ENCODE measurements at regions not wholly inside any gene's neighbourhood (a gene's known extent, or its start where the extent isn't known, plus 50 kb on each side); places are given as distances from the start of the nearest gene placed in this dataset.
A peak's percentile ranks its signal among the peaks of the same experiment; 100 is the strongest.

DNA sequence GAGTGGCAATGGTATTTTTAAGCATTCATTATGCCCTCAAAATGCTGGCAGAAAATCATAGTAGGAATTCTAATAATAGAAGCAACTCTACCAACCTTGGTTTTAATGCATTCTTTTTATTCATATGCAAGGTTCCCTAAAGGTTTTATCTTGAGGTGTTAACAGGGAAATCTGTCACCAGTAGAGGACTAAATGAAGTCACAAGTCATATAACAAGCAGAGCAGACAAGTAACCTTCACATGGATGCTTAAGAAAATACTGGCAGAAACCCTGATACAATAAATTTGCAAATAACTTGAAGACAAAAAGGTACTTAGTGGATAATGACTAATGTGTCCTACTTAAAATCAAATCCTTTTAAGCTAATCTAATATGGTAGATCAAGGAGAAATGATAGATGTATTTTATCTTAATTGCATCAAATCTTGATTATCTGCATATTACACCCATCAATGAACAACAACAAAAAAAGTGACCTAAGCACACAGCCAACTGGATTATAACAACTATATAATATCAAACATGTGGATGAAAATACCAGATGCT lies 73.3 kb downstream of the RFC3 start:
- DNase-seq: no peak

DNA sequence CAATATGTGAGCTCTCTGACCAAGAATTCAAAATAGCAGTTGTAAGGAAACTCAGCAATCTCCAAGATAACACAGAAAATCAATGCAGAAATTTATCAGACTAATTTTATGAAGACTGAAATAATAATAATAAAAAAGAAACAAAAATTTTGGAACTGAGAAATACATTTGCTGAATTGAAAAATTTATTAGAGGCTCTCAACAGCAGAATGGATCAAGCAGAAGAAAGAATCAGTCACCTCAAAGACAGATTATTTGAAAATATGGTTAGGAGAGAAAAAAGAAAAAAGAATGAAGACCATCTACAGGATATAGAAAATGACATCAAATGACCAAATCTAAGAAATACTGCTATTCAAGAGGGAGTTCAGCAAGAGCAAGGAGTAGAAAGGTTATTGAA lies 75.6 kb downstream of the RFC3 start:
- DNase-seq: no peak

DNA sequence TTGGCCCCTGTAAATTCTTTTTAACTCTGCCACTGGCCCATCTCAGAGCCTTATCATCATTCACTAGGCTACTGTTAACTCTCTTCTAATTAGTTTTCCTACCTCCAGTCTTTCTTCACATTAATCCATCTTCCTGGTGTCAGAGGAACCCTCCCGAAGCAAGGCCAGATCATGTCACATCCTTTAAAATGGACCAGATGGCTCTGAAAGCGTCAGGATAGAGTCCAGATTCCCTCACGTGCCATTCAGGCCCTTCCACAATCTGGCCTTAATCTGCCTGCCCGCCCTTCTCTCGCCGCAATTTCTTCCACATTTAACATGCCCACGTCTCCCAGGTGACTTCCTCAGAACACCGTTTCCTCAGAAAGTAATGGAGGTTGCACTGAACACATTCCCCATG lies 86.5 kb downstream of the RFC3 start:
- no peak for DNase-seq

DNA sequence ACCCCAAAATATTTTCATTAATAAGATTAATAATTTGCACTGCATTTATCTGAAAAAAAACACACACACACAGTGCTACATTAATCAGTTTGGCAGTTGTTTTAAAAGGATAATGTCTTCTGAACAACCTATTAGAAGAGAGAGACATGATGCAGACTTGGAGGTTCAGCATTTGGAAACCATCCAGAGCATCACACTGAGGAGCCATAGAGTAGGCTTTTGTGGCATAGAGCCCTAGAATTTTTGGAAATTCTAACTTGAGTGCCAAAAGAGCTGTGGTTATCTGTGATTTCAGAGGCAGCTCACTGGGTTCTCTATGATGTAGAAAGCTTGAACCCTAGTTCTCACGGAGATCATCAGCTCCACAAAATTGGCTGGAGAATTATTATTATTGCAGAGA lies 90.2 kb downstream of the RFC3 start:
- no peak for DNase-seq

DNA sequence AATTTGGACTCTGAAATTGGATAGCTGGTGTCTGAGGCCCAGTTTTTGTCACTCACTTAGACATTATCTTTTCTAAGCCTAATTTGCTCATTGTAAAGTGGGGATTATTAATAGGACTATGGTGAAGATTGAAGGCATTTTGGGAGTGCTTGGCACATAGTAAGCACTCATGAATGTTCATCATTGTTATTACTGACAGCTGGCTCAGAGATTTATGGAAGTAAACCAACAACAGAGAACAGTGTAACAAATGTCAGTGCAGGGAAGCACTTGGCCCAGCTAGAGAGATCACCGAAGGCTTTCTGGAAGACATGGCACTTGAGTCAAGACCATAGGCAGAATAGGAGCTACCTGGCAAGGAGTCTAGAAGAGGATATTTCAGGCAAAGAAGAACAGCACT lies 92.3 kb downstream of the RFC3 start:
- DNase-seq: no peak

DNA sequence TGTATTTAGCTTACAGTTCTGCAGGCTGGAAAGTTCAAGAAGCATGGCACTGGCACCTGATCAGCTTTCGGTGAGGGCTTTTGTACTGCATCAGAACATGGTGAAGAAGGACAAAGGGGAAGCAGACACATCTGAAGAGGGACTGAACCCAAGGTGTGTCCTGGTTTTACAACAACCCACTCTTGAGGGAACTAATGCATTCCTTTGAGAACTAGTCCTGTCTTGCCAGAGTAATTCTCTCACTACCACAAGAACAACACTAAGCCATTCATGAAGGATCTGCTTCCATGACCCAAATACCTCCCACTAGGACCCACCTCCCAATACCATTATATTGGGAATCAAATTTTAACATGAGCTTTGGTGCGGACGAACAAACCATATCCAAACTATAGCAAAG lies 93.6 kb downstream of the RFC3 start:
- no peak for DNase-seq

DNA sequence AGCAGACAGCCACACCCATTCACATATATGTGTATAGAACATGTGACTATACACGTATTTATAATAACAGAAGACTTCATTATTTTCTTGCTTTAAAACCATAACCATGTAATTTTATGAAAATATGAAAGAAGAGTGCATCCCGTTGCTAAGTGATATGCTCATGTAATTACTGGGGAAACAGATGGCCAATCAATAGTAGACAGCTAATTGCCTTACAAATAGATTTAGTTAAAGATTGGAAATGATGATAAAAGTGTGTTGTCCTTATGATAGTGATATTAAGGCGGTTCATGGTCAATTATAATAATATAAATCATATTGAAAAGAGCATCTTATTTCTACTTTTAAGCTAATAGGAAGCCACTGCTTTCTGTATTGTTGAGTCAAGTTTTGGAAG lies 95.9 kb downstream of the RFC3 start:
- no peak for DNase-seq

DNA sequence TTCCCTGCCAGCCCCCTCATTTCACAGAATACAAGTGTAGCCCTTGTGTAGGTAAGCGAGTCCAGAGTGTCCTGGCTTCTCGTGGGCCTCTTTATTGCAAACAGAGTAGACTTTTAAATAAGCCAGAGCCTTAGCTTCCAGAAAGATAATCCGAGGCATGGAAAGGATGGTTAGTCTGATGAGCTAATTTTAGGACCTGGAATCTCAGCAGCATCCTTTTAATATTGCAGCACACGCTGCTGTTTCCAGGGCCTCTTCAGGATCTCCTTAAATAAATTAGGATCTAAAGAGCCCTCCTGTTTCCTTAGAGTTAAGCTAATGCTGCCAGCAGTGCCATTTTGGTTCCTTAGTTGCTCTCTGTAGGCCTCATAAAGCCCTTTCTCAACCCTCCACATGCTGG lies 99.2 kb downstream of the RFC3 start:
- no peak for DNase-seq

DNA sequence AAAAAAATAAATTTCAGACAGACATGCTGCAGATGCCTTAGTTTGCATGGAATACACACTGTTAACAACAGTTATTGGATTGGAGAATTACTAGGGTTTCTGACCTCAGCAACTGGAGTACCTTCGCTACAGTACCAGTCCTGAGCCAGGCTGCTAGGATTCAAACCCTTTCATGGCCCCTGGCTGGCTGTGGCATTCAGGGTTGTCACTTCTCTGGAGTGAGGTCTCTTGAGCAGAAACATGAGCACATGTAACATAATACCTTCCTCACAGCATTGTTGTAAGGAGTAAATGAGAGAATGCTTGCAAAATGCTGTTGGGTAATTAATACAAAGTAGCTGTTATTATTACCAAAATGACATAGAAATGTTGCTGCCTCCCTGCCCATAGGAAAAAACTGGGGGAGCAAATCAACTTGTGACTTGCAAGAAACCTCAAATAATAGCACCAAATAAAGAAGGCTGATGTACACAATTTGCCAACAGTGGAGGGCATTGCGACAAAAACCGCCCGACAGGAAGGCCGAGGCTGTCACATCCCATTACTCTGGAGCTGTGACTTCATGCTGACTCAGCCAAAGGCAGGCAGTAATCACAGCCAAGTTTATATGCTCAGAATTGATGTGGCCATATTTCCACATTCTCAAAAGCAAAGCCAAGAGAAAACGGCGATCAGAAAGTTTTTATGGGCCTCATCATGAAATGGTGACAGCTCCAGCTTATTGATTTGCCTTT lies 100.4 kb downstream of the RFC3 start:
- DNase-seq: no peak

DNA sequence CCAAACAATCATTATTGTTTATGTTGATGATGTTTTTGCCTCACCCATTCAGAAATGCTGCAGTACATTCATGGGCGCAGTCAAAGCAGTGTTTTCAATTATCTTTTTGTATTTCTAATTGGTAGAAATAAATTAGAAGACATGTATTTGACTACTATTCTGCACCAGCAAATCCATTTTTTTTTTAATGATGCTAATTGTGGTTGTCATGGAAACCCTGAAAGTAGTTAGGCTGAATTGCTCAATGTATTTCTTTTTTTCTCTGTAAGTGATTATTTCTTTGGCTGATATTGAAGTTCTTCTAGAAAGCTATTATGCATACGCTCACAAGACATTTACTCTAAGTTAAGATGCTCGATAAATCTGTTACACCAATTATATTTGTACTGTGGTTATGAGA lies 101.2 kb downstream of the RFC3 start:
- no peak for DNase-seq

DNA sequence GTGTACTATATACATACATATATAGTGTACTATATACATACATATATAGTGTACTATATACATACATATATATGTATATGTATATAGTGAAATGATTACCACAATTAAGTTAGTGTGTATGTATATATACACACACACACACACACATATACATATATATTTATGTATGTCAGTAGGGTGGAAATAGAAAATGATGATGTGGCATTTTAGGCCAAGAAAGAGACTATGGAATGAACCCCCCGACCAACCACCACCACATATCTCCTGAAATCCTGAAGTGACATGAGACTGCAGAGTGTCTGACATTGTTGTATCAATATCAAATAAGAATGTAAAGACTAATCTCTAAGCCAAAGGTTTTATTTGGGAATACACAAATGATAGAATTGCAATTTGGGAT lies 107.6 kb downstream of the RFC3 start:
- DNase-seq: no peak

DNA sequence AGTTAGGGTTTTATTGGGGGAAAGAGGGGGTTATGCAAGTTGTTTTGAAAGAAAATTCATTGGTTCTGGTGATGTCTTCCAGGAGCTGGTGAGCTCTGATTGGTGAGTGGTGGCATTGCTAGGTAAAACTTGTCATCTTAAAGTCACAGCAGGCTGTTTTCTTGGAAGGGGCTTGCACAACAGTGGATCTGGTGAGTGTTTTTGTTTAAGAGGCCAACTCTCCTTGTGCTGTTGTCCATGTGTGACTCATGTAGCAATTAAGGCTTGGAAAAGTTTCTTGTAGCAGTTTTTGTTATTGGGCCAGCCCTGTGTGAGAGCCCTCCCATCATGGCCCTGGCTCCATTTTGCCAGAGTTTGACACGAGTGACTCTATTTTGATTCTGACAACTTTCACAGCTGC lies 109.4 kb downstream of the RFC3 start:
- no peak for DNase-seq

DNA sequence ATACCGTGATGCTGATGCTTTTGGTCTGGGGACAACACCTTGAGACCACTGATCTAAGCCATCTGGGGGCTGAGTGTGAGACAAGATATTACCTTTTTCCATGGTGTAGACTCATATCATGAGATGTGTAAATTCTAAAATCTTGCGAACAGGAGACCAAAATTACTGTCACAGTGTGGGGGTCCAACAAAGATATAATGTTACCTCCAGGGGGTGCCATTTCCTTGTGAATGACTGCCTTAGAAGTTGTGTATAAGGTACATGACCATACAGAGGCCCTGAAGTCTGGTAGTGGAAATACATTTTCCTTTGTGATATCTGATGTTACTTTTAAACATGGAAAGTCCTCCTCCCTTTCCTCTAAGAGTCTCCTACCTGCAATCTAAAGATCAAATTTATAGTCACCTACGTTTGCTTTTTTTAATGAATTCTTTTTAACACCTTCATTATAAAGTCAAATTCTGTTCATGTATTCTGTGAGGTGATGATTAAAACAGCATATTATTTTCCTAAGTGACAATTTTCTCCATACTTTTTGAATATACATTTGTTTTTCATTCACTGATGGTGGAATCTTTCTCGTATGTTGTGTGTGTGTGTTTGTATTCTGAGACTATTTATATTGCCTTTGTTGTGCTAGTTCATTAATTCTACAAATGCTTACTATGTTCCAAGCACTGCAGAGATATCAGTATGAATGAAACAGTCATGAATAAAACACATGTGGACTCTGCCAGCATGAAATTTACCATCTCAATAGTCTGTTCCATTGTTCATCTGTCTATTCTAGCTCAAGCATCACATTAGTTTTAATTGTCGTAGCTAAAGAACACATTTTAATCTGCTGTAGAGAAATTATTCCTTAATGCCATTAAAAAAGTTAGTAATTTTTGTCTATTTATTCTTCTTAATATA lies 113.7 kb downstream of the RFC3 start:
- DNase-seq: peak in 1 of 5 experiments; percentile 19

DNA sequence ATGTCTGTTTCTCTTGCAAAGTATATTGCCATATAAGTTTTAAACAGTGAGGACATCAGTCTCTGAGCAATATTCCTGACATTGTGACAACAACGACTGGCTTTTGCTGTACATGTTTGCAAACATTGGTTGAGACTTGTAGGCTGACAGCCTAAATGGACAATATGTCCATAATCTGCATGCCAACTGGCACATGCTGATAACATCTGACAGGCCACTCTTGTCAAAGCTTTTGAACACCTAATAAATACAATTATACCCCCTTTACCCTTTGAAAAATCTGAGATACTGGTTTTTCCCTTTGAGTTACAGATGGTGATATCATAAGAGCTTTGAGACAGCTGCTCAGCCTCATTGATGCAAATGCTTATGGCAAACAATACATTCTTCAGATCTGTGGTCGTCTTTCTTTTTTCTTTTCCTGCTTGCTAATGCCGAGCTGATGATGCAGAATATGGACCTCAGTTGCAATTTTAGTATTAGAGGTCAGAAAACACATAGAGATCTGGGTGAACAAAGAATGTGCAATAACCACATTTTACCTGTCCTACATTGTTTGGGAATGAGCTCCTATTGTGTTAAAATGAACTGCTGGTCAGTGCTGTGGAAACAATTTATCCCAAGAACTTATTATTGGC lies 114.9 kb downstream of the RFC3 start:
- no peak for DNase-seq

DNA sequence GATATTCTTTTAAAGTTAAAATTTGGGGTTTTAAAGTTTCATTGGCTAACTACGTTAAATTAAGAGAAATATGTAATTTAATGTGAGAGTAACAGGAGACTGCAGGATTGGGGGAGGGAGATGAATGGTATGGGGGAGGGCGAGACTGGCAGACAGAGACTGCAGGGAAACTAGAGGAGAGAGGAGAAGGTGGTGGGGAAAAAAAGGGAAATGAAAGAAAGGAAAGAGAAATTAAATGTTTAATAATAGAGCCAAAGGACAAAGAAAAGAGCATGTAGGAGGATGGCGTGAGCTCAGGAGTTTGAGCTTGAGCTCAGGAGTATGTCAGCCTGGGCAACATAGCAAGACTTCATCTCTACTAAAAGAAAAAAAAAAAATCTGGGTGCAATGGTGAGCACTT lies 115.9 kb downstream of the RFC3 start:
- no peak for DNase-seq

DNA sequence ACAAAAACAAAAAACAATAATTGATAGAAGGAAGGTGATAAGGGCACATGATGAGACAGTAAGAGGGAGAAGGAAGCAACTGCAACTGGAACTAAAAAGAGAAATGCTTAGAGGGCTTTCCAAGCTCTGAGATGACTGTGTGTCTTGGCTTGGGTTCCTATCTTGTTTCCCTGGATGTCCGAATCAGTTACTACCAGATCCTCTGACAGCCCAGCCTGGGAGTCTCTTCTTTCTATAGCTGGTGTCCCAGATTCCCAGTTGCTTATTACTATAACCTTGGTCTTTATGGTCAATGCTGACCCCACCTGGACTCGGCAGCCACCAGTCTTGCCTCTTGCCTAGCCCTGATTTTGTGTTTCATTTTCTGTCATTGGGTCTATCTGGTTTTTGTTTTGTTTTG lies 116.4 kb downstream of the RFC3 start:
- no peak for DNase-seq

DNA sequence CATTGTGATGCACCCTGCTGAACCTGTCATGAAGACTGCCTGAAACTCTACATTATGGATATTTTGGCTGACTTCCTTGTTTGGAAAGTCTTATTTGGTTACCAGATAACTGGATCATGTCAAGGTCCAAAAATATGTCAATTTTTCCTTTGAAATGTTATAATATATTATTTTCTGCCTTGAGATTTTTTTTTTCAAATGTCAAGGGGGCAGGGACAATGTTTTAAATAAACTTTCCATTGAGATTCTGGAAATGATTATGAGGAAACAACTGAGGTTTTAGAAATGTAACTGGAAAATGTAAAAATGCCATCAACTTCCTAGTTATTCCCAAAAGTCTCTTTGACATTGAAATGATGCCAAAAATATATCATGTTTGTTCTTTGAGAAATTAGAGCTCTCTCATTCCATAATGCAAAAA lies 117.0 kb downstream of the RFC3 start:
- DNase-seq: no peak

DNA sequence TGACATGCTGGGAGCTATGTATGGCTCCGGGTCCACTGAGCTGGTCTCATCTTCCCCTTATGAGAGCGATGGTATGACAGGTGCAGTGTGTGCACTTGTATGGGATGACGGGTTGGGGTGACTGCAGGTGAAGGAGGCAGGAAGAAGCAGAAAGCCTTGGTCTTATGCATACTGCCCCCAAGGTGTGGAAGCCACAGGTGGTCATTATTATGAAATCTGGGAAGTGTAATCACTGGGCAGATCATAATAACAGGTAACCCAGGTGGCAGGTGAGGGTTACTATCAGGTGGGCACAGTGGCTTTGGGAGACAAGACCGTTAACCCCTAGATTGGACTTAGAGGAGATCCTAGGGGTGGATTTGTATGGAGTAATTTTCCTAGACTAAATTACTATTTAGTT lies 118.0 kb downstream of the RFC3 start:
- DNase-seq: no peak

DNA sequence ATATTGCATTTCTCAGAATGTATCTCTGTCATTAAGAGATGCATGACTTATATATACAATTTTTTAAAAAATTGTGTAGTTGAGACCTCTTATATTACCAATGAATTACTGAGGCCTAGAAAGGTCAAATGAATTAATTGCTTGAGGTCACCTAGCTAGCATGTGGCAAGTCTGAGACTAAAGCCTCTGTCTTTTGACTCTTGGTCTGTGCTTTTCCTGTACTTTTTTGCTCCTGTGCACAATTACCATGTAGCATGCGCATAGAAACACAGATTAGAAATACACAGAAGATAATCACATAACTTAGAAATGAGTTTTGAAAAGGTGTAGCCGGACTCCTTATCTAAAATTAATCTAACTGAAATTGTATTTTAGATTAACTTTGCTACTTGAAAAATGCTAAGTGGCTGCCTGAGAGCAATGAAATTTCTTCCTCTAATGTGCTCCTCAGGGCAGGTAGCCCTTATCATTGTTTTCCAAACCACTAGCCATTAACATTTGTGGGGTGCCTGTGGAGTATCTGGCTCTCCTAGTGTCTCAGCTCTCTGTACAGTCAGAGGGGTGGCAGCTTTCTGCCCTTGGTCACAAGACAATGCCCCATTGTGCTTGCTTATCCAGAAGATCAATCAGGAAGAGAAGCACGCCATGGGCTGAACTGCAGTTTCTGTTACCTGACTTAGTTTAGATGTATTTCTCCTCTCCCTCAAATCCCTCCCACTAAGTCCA lies 119.6 kb downstream of the RFC3 start:
- DNase-seq: no peak

DNA sequence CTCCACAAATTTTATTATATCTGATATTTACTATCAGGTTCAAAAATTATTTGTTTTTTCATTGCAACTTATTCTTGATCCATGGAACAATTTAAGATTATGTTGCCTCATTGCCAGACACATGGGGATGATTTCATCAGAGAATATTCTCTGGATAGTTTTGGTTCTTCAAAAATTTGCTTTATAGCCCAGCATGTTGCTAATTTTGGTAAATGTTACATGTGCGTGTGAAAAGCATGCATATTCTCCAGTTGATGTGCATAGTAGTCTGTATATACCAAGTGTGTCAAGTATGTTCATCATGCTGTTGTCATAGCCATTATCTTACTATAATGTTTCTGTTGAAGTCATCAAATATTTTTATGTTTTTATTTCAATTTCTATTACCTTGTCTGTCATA lies 122.3 kb downstream of the RFC3 start:
- DNase-seq: no peak

DNA sequence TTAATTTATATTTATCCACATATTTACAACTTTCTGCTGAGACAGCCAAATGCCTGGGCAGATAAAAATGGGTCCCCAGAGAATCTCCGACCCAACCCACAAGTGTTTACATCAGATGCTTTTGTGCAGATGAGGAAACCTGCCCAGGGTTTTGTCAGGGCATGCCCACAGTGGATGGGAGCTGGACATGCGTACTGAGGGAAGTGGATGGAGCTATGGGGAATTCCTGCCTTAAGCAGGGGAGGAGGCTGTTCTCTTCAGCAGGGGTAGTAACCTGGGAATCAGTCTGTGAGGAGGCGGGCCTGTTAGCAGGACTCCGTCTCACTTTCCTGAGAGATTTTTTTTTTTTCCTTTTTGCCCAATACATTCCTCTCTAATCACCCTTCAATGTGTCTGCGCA lies 122.9 kb downstream of the RFC3 start:
- DNase-seq: no peak

DNA sequence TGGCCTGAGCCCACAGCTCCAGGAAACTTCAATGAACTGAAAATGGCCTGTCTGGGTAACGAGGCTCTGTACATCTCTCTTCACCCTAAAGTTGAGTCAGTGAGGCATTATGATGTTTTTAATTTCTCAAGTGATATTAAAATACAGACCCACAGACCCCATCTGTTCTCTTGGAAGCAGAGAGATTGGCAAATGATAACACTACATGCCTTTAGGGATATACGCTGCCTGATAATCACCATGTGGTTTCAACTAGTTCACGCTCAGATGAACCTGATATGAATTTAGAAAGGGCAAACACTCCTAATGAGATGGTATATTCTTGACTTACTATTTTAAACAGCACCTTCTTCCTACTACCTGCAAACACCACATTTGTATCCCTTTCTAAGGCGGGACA lies 127.5 kb downstream of the RFC3 start:
- no peak for DNase-seq

DNA sequence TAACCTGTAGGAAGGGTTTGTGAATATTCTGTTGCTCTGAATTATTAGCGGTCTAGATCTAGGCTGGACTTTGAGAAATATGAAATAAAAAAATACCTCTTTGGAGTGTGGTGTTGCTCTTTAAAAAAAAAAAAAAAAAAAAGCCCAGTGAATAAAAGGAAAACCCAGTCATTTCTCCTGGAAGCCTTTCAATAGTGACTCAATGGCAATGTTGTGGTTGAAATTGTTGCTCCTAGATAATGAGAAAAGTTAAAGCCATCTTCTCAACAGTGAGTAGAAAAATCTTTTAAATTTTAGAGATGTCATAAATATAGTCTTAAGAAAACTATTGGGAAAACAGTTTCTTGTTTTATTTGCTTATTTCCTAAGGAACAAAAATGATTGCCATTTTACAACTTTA lies 135.3 kb downstream of the RFC3 start:
- DNase-seq: no peak

All from T-helper 2 cell (primary cell).